Pancreas (tissue), 10 donors: ENCODE measurements at regions not wholly inside any gene's neighbourhood (a gene's known extent, or its start where the extent isn't known, plus 50 kb on each side); places are given as distances from the start of the nearest gene placed in this dataset.

Experiments
- ATAC-seq, 4 donors: fragments of 200-7000 bp; cut with Tn5 transposase; one replicate each; pipeline versions ENCODE4 v1.8.0 to v1.9.1; 2020; ENCODE audit warnings: mild to moderate bottlenecking in 4 of 4, moderate library complexity in 4 of 4
- DNase-seq, 6 donors: peaks; one replicate each; pipeline ENCODE4 v3.0.0-alpha.2; 2020
- FAIRE-seq: peaks from 2 replicates; lab custom pipeline; 2012; peaks lifted over from hg19 to GRCh38; lab: Jason Lieb, UNC
- H3K27ac ChIP-seq, 4 donors: fragments of 200-600 bp; sonication (generic); 1 replicate in 3 of 4; 2 replicates in 1 of 4; pipeline versions ENCODE4 v1.5.0 to v1.8.0; 2020
- H3K27me3 ChIP-seq, 4 donors: fragments of 200-600 bp; one replicate each; pipeline ENCODE4 v1.8.0; 2021
- H3K36me3 ChIP-seq, 3 donors: fragments of 200-600 bp; sonication (generic) in 1 of 3; one replicate each; pipeline versions ENCODE4 v1.5.0 to v1.8.0; 2020 to 2021
- H3K4me1 ChIP-seq, 3 donors: fragments of 200-600 bp; one replicate each; pipeline ENCODE4 v1.8.0; 2021
- H3K4me3 ChIP-seq, 4 donors: fragments of 200-600 bp; sonication (generic) in 2 of 4; one replicate each; pipeline versions ENCODE4 v1.5.0 to v1.8.0; 2020 to 2021
- H3K9me3 ChIP-seq, 4 donors: fragments of 200-600 bp; one replicate each; pipeline ENCODE4 v1.8.0; 2021
- WGBS, 2 donors: extraction: QIAGEN DNeasy Blood & Tissue Kit; methylation state at CpG; one replicate each; pipeline ENCODE4 v1.1.7; 2013; 5-methylcytosine and 5-hydroxymethylcytosine counted together
- intact Hi-C, 3 donors: fragments of 100-400 bp; cut with DNase I; formaldehyde crosslinking; loops; one replicate each; pipeline versions ENCODE4 v1.11.1 to v1.14.2; 2022
- TF ChIP-seq, protein P1 (sequence below), 4 donors: fragments of 200-600 bp; sonication (generic) in 3 of 4; IDR thresholded peaks; one replicate each; pipeline versions ENCODE4 v1.5.0 to v1.8.0; 2021; ENCODE audit warnings: antibody characterized with exemption in 4 of 4
- donor health status: healthy with polysubstance abuse.
- donor health status: DM: no; HTN: no; CAD: no; lungs with moderate emphysema.
- donor health status: DM: no; HTN: no; CAD: no.
- donor health status: control.
- donor health status: control.
- donor health status: Bipolar disorder and iron deficiency.
- donor health status: DM: yes; HTN: yes; CAD: no.
- donor health status: DM: no; HTN: no; CAD: no.
- donor health status: DM: no; HTN: no; CAD: no.
- donor health status: DM: yes; HTN: yes; CAD: no.

DNA sequence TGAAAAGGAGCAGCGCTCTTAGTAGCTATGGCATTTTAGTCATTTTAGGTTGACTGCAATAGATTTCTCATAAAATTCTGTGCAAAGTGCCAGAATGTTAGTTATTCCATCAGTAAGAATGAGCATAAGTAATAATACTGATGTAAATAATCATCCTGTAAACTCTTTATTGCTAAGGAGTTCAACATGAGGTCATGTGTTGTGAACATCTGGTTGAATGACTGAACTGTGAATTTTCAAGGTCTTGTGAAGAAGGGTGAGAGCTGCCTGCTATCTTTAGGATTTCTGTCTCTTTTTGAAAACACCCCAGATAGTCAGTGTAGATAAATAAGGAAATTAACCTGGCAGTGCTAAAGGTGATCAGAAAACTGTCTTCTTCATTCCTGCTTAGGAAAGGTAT is 333.4 kb upstream of the TBC1D5 start:
- Histone ChIP-seq H3K4me1 (no peaks in the 10 kb centered on the region), H3K4me3 (no peak overlapping the region), H3K27ac (no peak overlapping the region), H3K36me3 (no peaks in the 10 kb centered on the region), H3K27me3 (no peaks in the 10 kb centered on the region), H3K9me3 (no peaks in the 10 kb centered on the region)
- WGBS, 2 donors, result 97 to 100% methylated on average over 1 of the region's 1 CpG
- no peak for DNase-seq
- no peak for FAIRE-seq
- TF ChIP-seq, protein P1, sequence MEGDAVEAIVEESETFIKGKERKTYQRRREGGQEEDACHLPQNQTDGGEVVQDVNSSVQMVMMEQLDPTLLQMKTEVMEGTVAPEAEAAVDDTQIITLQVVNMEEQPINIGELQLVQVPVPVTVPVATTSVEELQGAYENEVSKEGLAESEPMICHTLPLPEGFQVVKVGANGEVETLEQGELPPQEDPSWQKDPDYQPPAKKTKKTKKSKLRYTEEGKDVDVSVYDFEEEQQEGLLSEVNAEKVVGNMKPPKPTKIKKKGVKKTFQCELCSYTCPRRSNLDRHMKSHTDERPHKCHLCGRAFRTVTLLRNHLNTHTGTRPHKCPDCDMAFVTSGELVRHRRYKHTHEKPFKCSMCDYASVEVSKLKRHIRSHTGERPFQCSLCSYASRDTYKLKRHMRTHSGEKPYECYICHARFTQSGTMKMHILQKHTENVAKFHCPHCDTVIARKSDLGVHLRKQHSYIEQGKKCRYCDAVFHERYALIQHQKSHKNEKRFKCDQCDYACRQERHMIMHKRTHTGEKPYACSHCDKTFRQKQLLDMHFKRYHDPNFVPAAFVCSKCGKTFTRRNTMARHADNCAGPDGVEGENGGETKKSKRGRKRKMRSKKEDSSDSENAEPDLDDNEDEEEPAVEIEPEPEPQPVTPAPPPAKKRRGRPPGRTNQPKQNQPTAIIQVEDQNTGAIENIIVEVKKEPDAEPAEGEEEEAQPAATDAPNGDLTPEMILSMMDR (IDR thresholded peaks at IDR 0.05), result no peak
- no peak for ATAC-seq
- intact Hi-C loops, result no loop called here

DNA sequence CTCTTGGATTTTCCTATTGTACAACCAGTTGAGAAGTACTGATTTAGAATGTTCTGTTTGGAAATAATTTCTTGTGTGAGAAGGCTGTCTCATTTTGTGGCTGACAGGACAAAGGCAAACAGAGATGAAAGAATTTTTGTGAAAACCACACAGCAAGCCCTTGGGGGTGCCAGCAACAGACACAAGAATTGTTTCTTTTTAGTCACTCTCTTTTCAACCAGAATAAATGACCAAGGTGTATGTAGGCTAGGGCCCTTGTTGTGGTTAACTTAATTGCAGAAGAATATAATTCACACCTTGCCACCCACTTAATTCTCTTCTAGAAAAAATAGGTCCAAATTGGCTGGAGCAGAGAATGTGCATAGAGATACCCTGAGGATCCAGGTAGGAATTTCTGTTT is 329.4 kb upstream of the TBC1D5 start:
- no peaks in the 10 kb centered on the region for H3K36me3 ChIP-seq
- intact Hi-C loops, result no loop called here
- no peak for DNase-seq
- FAIRE-seq, result no peak
- ATAC-seq, result no peak
- H3K4me3 ChIP-seq, result no peak overlapping the region
- H3K4me1 ChIP-seq, result no peaks in the 10 kb centered on the region
- no peak overlapping the region for H3K27ac ChIP-seq
- TF ChIP-seq, protein P1 (IDR thresholded peaks at IDR 0.05), result no peak
- H3K9me3 ChIP-seq, result no peaks in the 10 kb centered on the region
- no peaks in the 10 kb centered on the region for H3K27me3 ChIP-seq

DNA sequence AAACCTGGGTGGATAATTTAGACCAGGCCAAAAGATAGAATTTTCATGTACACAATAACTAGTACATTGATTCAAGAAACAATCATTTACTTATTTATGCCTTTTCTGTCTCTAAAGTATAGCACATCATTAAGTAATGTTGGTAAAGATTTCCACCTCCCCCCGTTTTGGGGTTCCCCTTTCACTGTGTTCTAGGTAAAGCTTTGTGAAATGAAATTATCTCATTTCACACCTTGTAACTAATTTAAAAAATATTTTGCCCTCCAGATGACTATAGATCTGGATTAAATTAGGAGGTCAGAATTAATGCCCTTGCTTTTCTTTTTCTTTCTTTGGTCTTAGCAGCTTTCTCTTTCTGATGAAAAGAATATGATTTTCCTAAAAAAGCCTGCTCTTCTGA is 328.5 kb upstream of the TBC1D5 start:
- WGBS, 2 donors, result 68 to 71% methylated on average over 1 of the region's 1 CpG
- Histone ChIP-seq H3K9me3 (no peaks in the 10 kb centered on the region), H3K4me1 (no peaks in the 10 kb centered on the region), H3K36me3 (no peaks in the 10 kb centered on the region), H3K27me3 (no peaks in the 10 kb centered on the region), H3K4me3 (no peak overlapping the region), H3K27ac (no peak overlapping the region)
- no peak for DNase-seq
- TF ChIP-seq, protein P1 (IDR thresholded peaks at IDR 0.05), result no peak
- ATAC-seq, result no peak
- intact Hi-C loops, result no loop called here
- FAIRE-seq, result no peak

DNA sequence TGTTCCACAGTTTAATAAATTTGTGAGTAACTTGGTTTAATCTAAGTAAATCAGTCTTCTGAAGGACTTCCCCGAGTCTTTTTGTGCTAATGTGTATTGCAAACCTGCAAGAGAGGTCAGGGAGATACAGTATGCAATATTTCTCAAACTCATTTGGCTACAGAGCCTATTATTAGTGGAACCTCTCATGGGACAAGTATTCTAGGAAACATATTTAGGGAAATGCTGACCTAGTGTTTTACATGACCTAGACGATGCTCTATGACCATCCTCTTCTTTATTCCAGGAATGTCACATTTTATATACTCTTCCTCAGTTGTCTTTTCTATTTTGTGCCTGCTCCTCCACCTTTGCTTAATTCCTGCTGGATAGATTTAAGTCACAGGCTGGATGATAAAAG is 327.8 kb upstream of the TBC1D5 start:
- no peak for FAIRE-seq

DNA sequence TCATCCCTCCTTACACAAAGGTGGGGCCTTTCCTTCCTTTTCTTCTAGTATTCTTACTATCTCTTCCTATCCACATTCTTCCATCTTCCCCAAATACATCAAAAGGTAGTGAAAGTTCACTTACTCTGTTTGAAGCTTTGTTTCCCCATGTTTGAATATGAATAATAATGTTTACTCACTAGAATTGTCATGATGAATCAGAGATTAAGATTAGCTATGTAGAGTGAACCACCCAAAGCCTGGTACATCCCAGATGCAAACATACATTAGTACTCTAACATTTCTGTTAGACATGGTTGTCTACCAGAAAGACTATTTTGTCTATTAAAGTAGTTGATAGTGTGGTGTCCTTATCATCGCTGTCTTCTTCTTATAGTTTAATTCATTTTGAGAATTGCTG is 327.1 kb upstream of the TBC1D5 start:
- Histone ChIP-seq H3K4me3 (no peak overlapping the region), H3K36me3 (no peaks in the 10 kb centered on the region), H3K4me1 (no peaks in the 10 kb centered on the region), H3K27ac (no peak overlapping the region), H3K27me3 (no peaks in the 10 kb centered on the region), H3K9me3 (no peaks in the 10 kb centered on the region)
- TF ChIP-seq, protein P1 (IDR thresholded peaks at IDR 0.05), result no peak
- DNase-seq (no peak), FAIRE-seq (no peak), ATAC-seq (no peak)
- intact Hi-C loops, result no loop called here
- WGBS, 2 donors, result 92 to 99% methylated on average over 1 of the region's 1 CpG

More for the DNA sequence above, 327.8 kb upstream of the TBC1D5 start:
- ATAC-seq (no peak), DNase-seq (no peak)
- intact Hi-C loops, result no loop called here
- Histone ChIP-seq H3K4me3 (no peak overlapping the region), H3K27me3 (no peaks in the 10 kb centered on the region), H3K36me3 (no peaks in the 10 kb centered on the region), H3K27ac (no peak overlapping the region), H3K9me3 (no peaks in the 10 kb centered on the region), H3K4me1 (no peaks in the 10 kb centered on the region)
- TF ChIP-seq, protein P1 (IDR thresholded peaks at IDR 0.05), result no peak
- 76 to 82% methylated on average over 2 of the region's 2 CpGs for WGBS, 2 donors
